NCI-H187 treated with DMSO at 0.1 percent for 48 hours (cell line): ENCODE measurements at regions not wholly inside any gene's neighbourhood (a gene's known extent, or its start where the extent isn't known, plus 50 kb on each side); places are given as distances from the start of the nearest gene placed in this dataset.
"Not testable (repeated sequence)": the region's sequence is repeated elsewhere in the genome, so short reads cannot be mapped to it uniquely, and the experiment has no call there.

ENCODE experiments used
- DNase-seq: peaks from one replicate; lab custom pipeline; 2025; lab: John Stamatoyannopoulos, UW

- no peak for DNase-seq
These were observed 1178.0 kb downstream of the JRKL start for GRCh38 chr11:97567801-97568200.

DNA sequence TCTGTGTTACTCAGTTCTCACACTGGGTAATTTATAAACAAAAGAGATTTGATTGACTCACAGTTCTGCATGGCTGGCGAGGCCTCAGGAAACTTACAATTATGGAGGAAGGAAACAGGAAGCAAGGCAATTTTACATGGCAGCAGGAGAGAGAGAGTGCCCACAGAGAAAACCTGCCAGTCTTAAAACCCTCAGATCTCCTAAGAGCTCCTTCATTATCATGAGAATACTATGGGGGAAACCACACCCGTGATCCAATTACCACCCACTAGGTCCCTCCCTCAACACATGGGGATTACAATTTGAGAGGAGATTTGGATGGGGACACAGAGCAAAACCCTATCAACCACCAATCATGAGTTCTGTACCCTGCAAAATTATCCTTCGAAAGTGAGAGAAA lies 1180.8 kb downstream of the JRKL start:
- DNase-seq = no peak

GRCh38 chr11:97573771-97574170 lies 1184.0 kb downstream of the JRKL start:
- DNase-seq = not testable (repeated sequence)

DNA sequence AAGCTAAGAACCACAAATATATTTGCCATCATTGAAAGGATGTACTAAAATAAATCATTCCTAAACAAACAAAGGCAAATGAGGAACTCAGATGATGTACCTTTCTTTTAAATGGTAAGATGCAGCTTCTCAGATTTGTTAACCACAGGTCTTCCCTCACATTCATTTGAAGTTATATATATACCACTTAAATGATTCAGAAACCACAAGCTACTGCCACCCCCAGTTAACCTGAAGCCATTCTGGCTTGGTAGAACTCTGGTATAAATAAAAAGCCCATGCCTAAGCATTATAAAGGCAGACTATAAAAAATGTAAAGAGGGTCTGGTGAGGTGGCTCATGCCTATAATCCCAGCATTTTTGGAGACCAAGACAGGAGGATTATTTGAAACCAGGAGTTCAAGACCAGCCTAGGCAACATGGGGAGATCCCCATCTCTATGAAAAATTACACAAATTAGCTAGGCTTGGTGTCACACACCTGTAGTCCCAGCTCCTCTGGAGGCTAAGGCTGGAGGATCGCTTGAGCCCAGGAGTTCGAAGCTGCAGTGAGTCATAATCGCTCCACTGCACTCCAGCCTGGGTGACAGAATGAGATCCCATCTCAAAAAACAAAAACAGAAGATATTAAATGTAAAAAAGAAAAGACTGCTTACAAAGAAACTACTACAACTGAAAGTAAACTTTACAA lies 1185.3 kb downstream of the JRKL start:
- DNase-seq = no peak

DNA sequence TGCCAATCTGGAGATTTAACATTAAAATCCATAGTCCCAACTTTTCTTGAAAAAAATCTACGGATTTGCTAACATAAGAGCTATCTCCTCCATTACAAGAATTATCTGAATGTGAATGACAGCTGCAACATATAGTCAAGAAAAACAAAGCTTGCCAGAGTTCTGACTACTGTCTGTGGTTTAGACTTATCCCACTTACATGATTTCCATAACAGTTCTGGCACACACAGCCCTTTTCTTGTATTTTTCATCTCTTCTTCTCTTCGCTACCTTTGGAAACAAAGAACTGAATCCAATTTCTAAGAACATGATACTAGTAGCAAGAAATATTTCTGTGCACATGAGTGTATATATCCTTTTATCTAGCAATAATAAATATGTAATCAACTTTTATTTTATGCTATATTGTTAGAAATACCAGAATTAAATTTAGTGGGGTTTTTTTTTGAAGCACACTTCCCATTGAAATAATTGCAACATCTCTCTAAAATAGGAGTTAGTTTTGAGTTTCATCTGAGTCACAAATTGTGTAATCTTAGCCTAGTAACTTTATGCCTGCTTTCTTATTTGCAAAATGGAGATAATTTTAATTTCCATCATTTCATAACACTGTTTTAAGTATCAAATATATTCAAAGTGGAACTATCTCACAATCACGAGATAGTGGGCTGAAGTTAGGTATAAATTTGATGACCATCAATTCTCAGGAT lies 1217.6 kb downstream of the JRKL start:
- DNase-seq = no peak

DNA sequence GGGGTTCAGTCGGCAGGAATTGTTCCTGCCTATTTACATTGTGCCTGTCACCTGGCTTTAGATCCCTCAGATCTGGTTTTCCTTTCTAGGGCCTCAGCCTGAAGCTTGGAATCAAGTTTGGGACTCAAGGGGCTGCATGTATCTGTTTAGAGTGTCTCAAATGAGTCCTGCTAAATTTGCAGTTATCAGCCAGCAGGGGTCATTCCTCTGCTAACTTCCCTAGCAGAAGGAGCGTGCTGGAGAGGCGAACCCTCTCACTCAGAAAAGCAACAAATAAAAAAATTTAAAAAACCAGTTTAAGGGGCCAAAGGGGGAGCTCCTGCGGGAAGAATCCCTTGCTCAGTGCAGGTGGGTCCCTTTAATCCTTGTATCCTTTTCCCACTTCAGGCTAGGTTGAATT lies 1220.2 kb downstream of the JRKL start:
- no peak for DNase-seq

GRCh38 chr11:97610854-97611253 lies 1221.0 kb downstream of the JRKL start:
- no peak for DNase-seq

DNA sequence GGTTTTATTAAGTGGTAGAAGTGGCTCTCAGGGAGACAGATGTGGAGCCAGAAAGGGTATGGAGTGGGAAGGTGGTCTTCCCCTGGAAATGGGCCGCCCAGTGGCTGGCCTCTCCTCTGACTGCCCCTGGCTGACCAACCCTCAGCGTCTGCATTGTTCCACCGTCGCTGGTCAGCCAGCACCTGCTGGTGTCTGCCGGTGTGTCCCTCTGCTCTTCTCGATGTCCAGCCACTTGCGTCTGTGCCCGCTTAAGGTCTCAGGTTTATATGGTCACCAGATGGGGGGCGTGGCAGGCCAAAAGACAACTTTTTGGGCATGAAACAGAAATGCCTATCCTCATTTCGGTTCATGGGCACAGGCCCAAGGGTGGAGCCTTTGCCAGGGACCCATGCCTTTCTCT lies 1221.5 kb downstream of the JRKL start:
- no peak for DNase-seq

- no peak for DNase-seq
These were observed 1224.8 kb downstream of the JRKL start for GRCh38 chr11:97614606-97615005.

DNA sequence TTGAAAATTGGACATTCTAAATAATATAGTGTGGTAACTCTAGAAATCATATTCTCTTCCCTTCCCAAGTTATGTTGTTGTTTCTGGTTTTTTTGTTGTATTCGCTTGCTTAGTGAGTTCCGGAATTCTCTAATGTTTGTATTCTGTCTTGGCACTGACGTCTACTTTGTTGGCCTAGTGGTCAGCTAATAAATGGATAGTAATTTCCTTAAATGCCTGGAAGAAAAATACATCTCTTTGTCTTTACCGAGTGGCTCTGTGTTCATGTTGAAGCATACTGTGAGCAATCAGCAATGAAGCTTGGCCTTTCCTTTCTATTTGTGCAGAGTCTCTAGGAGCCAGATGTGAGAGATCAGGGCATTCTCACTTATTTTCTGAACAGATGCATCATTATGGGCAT lies 1225.7 kb downstream of the JRKL start:
- no peak for DNase-seq

GRCh38 chr11:97617031-97617430 lies 1227.2 kb downstream of the JRKL start:
- DNase-seq = no peak

GRCh38 chr11:97620007-97620406 lies 1230.2 kb downstream of the JRKL start:
- no peak for DNase-seq

- DNase-seq = no peak
These were observed 1231.5 kb downstream of the JRKL start for GRCh38 chr11:97621282-97621681.

DNA sequence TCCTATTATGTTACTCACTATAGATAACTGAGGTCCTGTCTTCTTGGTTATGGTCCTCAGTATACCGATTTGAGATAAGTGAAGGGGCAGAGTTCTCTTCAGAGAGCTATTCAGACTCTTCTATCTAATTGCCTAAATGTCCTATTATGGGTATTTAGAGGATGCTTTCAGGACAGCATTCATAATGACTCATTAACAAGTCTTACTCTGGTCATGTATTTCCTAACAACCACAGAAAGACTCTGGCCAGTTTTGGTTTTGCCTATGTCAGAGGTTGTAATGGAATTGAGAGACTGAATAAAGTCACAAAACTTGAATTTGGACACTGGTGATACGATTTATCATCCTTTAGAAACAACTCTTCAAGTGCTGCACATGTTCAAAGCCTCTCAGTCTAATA lies 1233.0 kb downstream of the JRKL start:
- DNase-seq = no peak

DNA sequence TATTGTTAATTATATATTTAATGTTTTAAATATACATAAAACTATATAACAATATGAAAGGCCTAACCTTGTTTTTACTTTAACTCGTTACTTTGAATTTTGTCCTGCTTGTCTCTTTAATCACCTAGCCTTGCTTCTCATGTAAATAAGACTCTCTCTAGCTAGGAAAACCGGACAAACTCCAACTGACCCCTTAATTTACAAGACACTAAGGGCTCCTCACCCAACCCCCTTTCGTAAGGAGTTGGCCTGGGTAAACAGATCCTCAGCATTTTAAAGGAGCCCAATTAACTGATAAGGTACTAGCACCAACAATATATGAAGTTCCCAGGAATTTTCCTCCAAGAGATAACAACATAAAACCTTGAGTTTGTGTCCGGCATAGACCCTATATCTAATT lies 1246.9 kb downstream of the JRKL start:
- not testable (repeated sequence) for DNase-seq

DNA sequence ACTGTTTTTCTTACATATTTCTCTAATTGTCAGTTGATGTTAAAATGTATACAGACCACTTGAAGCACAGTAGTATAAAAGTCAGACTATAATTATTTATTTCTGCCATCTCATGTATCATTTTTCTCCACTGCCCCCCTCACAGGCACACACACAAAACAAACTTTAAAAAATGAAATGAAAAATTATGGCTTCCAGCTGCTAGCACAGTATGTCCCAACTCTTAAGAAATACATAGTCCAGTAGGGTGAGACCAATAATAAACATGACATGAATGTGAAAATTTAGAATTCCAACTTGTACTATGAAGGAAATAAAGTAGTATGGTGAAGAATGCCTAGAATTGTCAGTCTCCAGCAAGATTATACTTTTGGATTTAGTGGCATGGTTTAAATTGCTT lies 1247.9 kb downstream of the JRKL start:
- no peak for DNase-seq

DNA sequence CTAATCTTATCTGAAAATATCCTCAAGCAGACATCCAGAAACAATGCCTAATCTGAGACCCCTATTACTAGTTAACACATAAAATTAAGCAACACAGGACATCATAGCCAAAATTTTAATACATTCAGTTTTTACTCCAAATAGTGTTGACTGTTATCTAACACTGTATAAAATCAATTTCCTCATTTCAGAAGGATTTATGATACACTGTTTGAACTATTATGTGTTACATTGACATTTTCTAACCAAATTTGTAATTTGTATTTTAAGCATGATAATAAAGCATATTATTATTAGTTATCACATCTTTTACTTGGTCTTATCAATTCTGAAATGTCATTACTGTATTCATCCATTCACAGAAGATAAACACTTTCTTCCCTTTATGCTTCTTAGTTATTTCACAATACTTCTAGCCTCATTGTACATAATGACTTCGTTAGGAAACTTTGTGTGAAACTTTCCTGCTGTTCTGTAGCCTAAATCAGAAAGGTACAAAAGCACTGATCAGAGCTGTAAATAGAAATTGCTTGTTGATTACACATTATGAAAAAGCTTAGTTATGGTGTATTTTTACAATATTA lies 1248.9 kb downstream of the JRKL start:
- no peak for DNase-seq

DNA sequence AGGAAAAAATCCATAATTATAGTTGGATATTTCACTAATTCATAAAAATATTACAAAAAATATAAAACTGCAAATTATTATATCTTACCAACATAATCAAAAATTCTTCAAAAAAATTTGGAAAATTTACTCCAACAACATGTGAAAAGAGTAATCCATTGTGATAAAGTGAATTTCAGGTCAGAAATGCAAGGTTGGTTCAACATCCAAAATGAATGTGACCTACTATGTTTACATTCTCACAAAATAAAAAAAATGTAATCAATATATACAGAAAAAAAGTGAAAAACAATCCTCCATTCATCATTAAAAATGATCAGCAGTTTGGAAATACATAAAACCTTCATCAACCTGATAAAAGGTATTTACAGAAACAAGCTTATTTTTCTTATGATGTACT lies 1252.2 kb downstream of the JRKL start:
- no peak for DNase-seq

DNA sequence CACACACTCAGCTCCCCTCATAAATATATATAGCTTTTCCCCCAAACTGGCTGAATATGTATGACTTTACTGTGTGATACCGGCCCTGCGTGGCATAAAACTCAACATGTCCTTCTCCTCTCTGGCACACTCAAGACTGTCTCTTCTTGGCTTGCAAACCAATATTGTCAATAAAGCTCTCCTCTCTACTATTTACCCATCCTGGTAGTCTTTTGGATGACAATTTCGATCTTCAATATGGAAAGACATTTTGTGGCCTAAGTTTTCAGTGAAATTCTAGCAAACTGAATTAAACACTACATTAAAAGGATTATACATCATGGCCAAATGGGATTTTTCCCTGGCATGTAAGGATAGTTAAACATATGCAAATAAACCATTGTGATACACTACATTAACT lies 1255.9 kb downstream of the JRKL start:
- DNase-seq = no peak

DNA sequence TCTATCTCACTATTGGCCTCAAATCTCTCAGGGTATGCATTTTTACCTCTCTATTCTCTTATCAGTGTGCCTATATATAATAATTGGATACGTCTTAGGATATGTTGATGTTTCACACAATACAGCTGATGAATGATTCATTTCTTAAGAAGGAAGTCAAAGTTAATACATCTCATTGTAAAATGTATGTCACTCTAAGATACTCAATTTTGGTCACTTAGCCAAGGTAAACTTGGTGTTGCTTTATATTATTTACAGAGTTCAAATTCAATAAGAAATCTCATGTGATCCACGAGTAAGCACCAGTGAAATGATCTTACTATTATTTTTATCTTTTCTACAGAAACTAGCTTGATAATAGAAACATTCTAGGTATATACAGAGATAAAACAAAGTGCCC lies 1266.5 kb downstream of the JRKL start:
- DNase-seq = no peak

DNA sequence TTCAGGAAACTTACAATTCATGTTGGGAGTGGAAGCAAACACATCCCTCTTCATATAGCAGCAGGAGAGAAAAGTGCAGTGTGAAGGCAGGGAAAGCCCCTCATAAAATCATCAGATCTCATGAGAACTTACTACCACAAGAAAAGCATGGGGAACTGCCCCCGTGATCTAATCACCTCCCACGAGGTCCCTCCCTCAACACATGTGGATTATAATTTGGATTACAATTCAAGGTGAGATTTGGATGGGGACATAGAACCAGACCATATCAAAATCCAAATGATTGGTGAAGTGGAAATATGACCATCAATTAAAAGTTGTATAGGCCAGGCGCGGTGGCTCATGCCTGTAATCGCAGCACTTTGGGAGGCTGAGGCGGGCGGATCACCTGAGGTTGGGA lies 1268.0 kb downstream of the JRKL start:
- no peak for DNase-seq

DNA sequence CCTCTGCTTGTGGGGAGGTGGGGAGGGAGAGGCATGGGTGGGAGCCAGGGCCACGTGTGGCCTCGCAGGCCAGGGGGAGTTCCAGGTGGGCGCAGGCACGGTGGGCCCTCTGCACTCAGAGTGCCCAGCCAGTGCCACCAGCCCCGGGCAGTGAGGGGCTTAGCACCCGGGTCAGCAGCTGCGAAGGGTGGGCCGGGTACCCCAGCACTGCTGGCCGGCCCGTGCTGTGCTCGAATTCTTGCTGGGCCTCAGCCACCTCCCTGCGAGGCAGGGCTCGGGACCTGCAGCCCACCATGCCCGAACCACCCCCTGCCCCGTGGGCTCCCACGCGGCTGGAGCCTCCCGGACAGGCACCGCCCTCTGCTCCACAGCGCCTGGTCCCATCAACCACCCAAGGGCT lies 1277.2 kb downstream of the JRKL start:
- DNase-seq = no peak

DNA sequence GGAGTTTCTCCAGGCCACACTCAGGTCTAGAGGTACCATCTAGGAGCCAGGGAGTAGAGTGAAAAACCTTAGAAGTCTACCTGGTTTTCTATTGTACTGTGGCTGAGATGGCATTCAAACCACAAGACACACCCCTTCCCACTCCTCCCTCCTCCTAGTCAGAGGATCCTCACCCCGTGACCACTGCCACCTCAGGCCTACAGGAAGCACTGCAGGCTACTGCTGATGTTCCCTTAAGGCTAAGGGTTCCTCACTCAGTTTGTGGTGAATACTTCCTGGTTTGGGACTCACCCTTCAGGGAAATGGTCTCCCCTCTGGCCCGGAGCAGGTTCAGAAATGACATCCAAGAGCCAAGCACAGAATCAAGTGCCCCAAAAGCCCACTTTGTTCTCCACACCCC lies 1293.9 kb downstream of the JRKL start:
- DNase-seq = no peak
